NB4 (cell line): ENCODE measurements at regions not wholly inside any gene's neighbourhood (a gene's known extent, or its start where the extent isn't known, plus 50 kb on each side); places are given as distances from the start of the nearest gene placed in this dataset.

Experiments used
- CTCF ChIP-seq: IDR thresholded peaks from one replicate; pipeline ENCODE4 v1.5.1; 2012; ENCODE audit warnings: low read depth, low read length
- MAX ChIP-seq: IDR thresholded peaks from 2 replicates; pipeline ENCODE4 v1.6.1; 2011; ENCODE audit warnings: low read depth, low read length
- MYC ChIP-seq: IDR thresholded peaks from 2 replicates; pipeline ENCODE4 v1.6.1; 2011; ENCODE audit warnings: low read depth, low read length
- POLR2A ChIP-seq: IDR thresholded peaks from 2 replicates; pipeline ENCODE4 v1.6.1; 2011; ENCODE audit warnings: mild to moderate bottlenecking; ENCODE audit not compliant: insufficient read length; ENCODE audit errors: extremely low read depth

GRCh38 chrX:43500246-43500645 lies 155.9 kb upstream of the MAOA start:
- no peak for TF ChIP-seq CTCF
- no peak for TF ChIP-seq POLR2A
- no peak for TF ChIP-seq MYC
- TF ChIP-seq MAX = no peak
